ENCODE measurements at regions not wholly inside any gene's neighbourhood (a gene's known extent, or its start where the extent isn't known, plus 50 kb on each side); places are given as distances from the start of the nearest gene placed in this dataset.
"Not testable (repeated sequence)": the region's sequence is repeated elsewhere in the genome, so short reads cannot be mapped to it uniquely, and the experiment has no call there.

- no peak for DNase-seq
Observed at GRCh38 chrX:150254909-150255308, 108.2 kb upstream of the MAMLD1 start.

- DNase-seq = no peak
Observed at GRCh38 chrX:150255441-150256296, 107.4 kb upstream of the MAMLD1 start.

GRCh38 chrX:150256297-150256650 lies 106.8 kb upstream of the MAMLD1 start:
- DNase-seq = no peak

- DNase-seq = no peak
Observed at GRCh38 chrX:150257353-150258175, 105.6 kb upstream of the MAMLD1 start.

DNA sequence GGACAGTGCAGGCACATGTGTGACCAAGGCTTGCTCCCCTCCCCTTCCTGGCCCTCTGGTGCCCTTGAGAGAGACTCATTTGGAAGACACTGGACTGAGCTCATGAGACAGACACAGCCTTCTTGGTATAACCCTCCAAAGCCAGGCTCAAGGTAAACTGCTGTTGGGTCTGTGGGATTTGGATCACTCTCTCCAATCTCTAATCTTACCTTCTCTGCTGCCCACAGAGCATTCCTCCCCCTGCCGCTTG lies 105.0 kb upstream of the MAMLD1 start:
- no peak for DNase-seq

GRCh38 chrX:150258463-150259430 lies 104.4 kb upstream of the MAMLD1 start:
- DNase-seq = no peak

- no peak for DNase-seq
Observed at GRCh38 chrX:150262456-150262855, 100.7 kb upstream of the MAMLD1 start.

DNA sequence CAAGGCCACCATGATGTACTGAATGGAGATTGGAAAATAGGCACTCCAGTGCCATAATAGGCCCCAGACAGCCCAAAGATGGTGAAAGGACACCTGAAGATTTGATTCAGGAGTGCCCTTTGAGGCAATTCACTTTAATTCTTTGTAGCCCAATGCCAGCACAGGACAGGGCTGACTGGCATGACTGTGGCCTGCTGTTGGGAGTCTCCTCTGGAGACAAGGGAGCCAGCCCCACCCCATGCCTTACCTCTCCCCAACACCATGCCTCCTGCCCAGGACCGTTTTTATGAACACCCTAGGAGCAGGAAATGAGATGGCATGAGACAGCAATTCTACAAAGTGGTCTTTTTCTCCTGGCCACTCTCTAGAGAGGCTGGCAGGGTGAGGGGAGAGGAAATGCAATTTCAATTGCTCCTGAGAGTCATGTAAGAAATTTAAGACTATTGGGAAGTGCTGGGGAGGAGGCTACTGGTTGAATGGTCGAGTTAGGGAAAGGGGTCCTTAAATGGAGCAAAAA lies 94.2 kb upstream of the MAMLD1 start:
- no peak for DNase-seq

GRCh38 chrX:150269605-150270254 lies 93.4 kb upstream of the MAMLD1 start:
- DNase-seq = no peak

DNA sequence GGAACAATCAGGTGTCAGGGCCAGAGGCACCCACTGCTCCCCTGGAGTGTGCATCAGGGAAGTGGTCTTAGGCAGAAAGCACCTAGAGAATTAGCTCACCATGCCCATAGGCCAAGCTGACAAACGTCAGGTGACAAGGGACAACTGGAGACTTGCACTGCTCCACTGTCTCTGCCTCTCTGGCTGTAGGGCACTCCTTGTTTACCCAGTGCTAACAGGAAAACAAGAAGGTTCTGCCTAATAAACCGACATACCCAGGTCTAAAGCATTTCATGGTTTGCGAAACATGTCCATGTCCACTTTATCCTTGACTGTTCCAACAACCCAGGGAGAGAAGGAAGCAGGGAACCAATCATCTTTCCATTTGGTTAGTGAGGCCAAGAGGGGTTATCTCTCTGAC lies 92.5 kb upstream of the MAMLD1 start:
- no peak for DNase-seq

GRCh38 chrX:150273575-150274294 lies 89.4 kb upstream of the MAMLD1 start:
- DNase-seq = not testable (repeated sequence)

DNA sequence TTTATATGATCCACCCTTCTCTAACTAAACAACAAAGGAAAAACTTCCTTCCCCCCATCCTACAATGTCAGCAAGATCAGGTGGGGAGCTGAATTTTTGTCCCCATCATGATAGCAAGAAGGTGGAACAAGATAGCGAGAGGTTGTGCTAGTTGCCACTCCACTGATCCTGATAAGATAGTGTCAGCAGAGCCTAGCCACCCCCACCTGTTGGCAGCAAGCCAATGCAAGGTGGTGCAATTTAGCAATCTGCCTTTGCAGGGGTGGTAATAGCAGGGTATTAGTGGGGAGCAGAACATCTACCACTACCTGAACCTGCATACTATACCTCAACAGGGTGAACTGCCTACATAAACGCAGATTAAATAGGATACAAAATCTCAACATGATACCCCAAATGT lies 80.2 kb upstream of the MAMLD1 start:
- DNase-seq = no peak

DNA sequence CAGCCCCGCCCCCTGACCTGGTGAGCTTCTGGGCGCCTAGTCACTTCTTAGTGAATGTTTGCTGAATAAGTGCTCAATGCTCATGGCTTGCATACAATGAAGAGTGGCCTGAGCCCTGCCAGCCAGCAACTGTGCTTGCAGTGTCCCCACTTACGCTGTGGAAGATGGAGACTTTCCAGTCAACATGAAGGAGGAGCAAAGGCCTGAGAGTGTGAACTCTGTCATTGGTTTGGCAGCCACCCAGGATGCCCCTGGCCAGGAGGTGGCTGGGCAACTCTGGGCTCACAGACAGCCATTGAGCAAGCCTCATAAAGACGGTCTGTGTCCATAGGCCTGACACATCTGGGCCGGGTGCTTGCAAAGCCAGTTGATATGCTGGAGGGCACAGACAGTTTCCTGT lies 72.1 kb upstream of the MAMLD1 start:
- no peak for DNase-seq

- DNase-seq = no peak
Observed at GRCh38 chrX:150293311-150294013, 69.7 kb upstream of the MAMLD1 start.

DNA sequence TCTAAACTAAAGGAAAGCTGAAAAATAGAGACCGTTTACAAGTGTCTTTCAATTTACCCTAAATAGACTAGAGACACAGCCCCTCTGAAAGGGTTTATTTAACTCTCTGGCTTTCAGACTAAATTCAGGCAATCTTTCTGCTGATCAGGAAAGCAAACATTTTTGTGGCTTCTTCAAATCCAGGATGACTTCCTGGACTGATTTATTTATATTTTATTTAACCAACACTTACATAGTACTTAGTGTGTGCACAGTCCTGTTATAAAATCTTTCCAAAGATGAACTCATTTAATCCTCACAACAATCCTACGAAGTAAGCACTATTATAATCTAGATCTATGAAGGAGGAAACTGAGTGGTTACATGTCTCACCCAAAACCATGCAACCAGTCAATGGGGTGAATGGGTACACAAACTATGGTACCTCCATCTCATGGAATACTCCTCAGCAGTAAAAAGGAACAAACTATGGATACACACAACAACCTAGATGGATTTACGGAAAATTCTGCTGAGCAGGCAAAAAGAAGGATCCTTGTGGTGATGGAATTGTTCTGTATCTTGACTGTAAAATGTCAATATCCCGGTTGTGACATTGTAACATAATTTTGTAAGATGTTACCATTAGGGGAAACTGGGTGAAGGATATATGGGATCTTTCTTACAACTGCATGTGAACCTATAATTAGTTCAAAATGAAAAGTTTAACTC lies 64.1 kb upstream of the MAMLD1 start:
- DNase-seq = no peak

- no peak for DNase-seq
Observed at GRCh38 chrX:150299579-150299978, 63.5 kb upstream of the MAMLD1 start.

- no peak for DNase-seq
Observed at GRCh38 chrX:150303386-150304097, 59.6 kb upstream of the MAMLD1 start.

- no peak for DNase-seq
Observed at GRCh38 chrX:150306002-150306401, 57.1 kb upstream of the MAMLD1 start.

DNA sequence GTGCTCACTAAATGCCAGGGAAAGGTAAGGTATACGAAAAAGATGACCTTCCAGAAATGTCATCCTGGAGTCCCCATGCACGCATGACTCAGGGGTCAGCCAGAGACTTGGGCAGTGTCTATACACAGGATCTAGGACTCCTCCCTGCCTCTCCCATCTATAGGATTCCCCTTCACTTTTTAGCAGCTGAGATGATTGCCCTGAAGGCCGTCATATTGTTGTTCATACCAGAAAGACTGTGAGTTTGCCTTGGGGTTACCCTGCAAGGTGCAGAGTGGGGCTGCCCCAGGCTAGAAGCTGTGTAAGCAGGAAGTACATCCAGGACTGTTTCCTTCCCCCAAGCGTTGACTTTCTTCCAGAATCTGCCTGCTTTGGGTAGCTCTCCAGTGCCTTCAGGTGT lies 55.1 kb upstream of the MAMLD1 start:
- no peak for DNase-seq
